OCI-M2 (cell line): ENCODE measurements at regions not wholly inside any gene's neighbourhood (a gene's known extent, or its start where the extent isn't known, plus 50 kb on each side); places are given as distances from the start of the nearest gene placed in this dataset.

Source experiments
- DNase-seq: peaks from one replicate; lab custom pipeline; 2025; ENCODE audit not compliant: unreplicated experiment; lab: John Stamatoyannopoulos, UW

DNA sequence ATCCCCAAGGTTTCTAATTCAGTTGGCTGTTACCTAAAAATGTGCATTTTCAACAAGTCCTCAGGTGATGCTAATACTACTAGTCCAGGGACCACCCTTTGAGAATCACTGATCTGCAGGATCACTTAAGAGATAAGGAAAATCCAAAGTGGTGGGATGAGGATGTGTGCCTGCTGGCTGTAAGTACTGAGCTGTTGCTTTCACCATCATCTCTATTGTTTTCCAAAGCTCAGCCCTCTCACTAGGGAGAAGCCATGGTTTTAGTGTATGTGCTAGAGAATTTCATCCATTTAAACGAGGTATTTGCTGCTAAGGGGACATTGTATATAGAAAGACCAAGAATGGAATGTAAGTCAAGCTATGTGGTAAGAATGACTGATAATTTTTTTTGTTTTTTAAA lies 202.3 kb downstream of the KIF21A start:
- no peak for DNase-seq

DNA sequence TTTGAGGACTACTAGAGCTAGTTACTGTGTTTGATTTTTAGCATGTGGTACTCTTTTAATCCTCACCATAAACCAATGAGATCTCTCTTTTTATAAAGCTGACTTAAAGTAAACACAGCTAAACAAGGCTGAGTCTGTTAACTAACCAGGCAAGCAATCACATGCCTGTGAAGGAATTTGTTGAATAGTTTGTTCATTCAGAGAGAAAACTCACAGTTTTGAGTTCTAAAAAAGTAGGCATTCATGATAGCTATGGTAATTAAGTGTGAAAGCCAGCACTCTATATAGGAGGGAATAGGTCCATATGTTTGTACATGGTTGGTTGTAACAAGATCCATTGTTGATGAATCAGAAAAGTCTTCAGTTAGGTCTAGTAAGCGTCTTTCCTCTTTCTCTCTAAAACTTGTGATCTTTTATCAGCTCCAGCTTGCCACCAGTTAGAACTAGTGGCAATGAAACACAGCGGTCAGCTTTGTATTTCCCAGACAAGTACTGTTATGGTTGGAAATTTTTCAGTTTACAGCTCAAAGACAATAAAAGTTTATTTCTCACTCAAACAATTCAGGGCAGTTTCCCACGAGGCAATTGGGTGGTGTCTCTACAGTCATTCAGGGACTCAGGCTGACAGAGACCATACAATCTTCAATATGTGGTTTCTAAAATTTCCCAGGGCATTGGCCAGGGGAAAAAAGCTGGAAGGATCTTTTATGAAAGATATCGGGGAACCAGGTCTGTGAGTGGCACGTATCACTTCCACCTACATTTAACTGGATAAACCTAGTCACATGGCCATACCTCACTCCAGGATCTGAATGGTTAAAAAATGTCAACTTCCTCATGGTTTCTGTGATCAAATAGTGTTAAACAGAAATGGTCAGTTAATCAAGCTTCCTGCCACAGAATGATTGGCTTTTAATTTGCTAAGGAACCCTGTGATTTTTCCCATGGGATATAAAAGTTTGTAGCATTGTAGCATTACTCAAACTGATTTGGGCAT lies 203.1 kb downstream of the KIF21A start:
- DNase-seq, result no peak

DNA sequence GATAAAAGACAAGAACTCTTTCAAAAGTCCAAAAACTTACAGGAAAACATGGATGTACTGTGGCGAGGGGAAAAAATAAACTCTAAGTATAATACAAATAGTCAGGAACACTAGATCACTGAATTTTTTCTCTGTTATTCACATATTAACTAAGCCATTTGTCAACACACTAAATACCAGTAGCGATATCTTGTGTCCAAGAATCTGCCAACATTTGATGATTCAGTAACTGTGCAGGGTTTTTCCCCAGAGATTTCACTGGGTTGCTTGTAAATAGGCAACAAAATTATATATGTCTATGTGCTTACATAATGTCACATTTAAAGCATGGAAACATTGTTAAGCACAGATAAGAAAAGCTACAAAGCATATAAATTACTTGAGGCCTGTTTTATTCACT lies 205.9 kb downstream of the KIF21A start:
- DNase-seq, result no peak

DNA sequence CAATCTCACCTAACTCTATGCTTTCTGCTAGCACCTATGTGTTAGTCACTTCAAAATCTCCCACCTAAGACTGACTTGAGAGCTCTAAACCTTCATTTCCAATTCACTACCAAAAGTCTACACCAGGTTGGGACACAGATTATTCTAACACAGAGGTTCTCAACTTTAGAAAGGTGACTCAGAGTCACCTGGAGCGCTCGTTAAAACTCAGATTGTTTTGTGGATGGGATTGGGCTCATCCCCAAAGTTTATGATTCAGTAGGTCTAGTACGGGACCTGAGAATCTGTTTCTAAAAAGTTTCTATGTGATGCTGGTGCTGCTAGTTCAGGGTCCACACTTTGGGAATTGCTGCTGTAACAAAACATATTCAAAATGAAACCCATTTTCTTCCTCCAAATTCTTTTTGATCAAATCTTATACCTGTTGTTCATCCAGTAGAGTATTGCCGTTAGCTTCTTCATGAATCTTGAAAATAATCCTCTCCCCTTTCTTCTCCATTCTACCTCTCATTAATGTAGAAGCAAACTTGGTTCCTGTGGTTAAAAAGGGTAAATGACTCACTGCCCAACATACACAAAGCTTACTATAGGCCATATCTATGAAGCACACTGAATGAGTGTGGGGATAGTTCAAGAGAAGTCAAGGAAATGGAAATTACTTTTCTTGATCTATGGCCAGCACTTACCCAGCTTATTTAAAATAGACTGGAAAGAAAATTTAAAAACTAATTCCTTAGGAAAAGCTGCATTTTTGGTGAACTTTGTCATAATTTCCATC lies 206.7 kb downstream of the KIF21A start:
- DNase-seq, result no peak

DNA sequence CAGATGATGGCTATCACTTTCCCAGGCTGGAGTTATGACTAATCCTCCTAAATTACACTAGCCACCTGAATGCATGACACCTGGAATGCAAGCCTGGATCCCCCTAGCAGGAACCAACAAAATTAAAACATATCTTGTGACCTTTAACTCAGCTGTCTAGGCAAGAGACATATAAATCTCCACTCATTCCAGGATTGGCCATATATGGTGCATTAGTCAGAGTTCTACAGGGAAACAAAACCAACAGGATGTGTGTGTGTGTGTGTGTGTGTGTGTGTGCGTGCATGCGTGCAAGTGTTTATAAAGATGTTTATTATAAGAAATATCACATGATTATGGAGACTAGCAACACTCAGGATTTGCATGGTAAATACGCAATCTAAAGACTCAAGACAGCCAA lies 212.8 kb downstream of the KIF21A start:
- no peak for DNase-seq

DNA sequence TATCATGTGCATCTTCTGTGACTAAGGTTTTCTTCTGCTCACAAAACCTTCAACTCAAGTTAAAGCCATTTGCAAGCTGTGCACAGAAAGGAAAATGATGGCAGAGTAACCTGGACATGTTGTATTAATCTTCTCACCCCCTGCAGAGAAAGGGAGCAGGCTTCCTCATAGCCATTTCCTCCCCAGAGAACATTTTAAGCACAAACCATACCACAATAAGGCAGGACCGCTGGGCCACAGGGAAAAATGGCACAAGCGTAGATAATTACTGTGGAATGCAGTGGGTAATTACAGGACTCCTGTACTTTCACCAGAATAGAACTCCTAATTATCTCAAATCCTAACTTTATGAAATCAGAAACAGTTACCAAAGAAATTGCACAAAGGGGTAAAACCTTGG lies 215.7 kb downstream of the KIF21A start:
- no peak for DNase-seq

DNA sequence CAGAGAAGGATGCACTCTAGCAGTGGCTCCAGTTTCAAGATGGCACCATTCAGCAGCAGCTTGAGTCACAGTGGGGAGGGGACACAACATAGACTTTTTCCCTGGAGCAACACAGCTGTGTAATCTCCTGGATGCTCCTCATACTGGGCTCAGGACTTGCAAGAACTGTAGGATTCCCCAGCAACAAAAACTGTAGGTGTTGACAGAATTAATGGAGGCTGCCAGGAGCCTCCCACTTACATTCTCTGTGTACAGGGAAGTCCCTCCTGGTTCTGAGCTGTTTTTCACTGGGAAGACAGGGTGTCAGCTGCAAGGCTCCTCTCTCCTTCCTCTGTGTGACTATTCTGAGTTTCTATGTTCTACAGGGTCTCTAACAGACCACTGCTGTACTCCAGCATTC lies 217.9 kb downstream of the KIF21A start:
- no peak for DNase-seq

DNA sequence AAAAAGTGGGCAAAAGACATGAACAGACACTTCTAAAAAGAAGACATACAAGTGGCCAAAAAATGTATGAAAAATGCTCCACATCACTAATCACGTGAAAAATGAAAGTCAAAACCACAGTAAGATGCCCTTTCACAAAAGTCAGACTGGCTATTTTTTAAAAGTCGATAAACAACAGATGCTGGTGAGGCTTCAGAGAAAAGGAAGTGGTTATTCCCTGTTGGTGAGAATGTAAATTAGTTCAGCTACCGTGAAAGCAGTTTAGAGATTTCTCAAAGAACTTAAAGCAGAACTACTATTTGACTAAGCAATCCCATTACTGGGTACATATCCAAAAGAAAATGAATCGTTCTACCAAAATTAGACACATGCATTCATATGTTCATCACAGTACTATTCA lies 237.0 kb downstream of the KIF21A start:
- no peak for DNase-seq

DNA sequence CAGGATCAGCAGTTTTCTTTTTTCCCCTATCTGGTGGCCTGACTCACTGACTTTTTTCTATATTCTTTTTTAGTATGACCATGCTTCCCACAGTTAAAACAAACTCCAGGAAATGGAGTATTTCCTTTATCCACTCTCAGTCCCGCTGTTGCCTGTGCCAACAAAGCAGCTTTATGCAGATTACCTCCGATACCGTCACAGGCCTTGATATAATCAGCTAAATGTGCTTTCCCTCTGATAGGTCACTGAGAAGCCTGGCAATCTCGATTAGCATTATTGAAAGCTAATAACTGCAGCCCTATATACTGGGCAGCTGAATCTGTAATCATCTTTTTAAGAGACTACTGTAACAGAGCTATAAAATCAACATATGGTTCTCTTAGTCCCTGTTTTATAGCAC lies 243.6 kb downstream of the KIF21A start:
- no peak for DNase-seq

DNA sequence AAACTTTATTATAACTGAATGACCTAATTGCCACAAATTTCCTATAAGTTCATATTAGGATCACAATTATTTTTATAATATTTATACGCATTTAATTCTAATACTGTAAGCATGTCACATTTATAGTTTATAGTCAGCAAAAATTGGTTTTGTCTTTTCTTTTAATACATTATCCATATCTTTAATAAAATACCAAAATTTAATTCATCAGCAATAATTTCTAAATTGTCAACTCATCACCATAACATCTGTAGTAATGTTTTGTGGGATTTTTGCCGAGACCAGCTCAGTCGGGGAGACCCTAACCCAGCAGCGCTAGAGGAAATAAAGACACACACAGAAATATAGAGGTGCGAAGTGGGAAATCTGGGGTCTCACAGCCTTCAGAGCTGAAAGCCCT lies 254.2 kb downstream of the KIF21A start:
- DNase-seq, result no peak

DNA sequence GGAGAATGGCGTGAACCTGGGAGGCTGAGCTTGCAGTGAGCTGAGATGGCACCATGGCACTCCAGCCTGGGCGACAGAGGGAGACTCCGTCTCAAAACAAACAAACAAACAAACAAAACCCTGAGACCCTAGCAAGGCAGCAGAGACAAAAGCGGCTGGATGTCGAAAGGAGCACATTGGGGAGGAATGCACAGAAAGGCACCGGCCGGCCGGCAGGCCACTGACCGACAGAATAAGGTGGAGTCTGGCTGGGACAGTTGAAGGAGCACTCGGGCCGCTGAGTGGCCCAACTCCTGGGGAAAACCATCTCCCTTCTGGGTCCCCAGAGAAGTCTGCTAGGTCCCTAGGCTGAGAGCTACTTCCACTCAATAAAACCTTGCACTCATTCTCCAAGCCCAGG lies 256.2 kb downstream of the KIF21A start:
- no peak for DNase-seq

DNA sequence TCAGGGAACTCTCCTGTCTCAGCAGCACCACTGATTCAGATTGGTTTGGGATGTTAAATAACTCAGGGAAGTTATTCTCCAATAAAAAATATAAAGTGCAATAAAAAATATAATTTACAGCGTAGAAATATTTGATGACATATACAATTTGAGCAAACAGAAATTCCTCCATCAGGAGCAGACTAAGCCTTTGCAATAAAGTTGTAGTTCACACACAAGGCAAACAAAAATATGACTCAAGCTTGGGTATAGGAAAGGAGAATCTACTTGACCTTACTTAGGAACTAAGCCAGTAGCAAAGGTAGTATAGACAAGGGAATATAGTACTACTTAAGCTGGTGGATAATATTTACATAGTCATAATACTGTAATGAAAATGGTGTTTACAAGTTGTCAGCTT lies 264.1 kb downstream of the KIF21A start:
- DNase-seq, result no peak

DNA sequence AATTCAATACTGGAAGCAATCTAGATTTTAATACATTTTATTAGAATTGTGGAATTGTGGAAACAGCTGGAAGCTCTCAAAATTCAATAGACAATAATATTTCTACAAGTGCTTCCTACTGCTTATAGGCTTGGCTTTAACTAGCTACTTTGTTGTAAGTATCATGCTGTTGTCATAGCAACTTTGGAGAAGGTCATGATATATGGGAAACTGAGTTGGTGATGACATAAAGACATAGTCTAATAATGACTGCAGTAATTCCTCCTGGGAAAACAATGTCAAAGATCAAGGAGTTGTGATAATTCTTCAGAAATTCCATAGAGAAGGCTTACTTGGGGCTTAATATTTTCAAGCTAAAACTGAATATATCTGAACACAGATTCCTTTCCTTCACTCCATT lies 266.6 kb downstream of the KIF21A start:
- no peak for DNase-seq

DNA sequence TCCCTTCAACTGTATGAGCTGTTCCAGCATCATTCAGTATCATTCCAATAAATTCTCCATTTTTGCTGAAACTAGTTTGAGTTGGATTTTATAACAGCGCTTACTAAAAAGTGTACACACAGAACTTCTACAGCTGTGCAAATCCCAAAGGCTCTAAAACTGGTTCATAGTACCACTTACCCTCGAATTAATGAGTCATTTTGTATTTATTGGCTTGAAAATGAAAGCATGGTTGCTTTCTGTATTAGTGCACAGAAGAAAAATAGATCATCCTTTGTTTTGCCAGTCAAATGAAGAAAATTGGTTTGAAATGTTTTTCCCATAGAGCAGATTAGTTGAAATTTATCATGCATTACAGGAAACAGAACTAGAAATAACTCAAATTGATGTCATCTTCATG lies 268.3 kb upstream of the CPNE8 start:
- DNase-seq, result no peak

DNA sequence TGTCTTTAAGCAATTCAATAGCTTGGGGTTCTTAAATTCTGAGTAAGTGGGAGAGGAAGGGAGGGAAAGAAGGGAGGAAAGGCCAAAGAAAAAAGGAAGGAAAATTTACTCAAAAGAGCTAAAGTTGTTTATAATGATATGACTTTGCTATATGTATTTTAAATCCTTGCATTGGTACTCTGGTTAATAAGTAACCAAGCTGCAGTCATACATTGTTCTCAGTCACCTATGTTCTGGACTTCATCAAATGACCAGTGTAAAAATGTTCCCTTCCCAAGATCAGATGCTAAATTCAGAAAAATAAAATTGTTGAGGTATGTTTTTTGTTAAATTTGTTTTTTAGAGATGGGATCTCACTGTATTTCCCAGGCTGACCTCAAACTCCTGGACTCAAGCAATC lies 259.9 kb upstream of the CPNE8 start:
- DNase-seq, result no peak

DNA sequence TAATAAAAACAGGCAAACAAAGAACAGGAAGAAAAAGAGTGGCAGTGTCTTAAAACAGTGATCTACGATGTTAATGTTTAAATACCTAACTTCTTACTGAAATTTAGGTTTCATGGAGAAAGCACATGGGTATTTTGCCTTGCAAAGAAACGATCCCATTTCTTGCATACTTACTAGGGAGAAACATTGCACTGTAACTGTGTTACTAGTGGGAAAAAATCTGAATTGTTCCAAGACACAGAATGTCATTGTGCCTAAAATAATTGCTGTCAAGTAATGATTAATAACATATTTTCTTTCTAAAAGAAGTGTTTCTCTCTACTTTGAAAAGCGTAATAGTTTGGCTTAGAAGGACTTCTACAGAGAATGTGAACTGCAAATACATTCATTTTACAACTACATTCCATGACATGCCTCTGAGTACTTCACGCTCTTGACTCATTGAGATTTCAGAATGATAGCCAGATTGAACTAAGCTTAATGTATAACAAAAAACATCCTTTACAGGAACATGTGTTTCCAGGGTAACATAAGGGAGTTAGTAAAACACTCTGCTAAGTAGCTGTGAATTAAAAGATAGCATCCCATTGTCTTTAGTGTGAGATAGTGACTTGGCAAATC lies 256.2 kb upstream of the CPNE8 start:
- no peak for DNase-seq

DNA sequence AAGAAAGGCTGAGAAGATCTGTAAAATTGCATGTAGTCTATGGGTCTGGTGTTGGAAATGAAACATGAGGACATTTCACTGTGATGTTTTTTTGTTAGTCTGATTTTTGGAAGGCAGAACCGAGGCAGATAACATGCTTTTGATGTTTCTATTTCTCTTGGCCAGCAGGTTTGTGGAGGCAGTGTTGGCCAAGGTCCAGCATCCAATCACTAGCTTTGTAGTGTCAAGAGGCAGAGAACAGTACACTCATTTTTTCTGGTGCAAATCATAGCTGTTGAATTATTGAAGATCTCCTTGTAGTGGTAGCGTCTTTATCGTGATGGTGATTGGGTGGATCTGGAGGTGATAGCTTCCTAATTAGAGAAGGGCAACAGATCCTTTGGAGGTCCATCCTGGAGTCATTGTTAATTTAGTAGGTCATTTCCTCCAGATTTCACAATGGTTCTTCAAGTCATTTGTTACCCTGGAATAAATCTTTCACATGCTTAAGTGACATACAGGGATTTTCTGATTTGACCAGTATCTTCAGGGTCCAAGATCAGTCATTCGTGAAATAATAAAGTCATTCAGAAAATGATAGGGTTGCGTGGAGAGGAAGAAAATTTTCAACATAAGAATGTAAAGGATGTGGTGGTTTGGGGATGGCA lies 252.4 kb upstream of the CPNE8 start:
- DNase-seq, result no peak

DNA sequence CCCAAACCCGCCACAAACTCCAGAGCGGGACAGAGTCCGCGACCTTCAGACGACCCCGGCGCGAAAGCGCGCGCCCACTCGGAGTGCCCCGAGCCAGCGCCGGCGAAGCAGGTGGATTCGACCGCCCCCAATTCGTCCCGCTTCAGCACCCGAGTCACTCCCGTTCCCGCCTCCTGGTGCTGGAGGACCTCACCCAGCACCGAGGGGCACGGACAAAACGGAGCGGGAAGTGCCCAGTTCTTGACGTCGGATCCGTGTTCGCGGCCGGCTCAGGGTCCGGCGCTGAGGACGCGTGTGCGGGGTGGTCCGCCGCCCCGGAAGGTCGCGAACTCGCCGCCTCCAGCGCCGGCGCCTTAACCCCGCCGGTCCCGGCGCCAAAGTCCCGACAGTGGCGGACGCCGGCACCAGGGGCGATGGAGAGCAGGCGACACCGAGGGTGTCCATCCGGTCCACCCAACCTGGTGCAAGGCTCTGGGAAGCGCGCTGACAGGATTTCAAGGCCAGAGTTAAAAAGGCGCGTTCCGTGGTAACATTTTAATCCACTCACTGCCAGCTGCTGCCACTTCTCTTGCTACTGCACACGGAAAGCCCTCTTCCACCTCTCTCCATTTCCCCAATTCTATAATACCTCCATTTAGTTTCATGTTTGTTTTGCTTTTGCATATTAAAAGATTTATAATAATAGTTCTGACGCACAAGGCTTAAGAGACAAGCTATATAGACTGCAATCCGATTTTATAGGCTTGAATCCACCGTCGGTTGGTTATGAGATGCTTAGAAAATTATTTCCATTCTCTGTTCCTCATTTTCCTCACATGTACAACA lies 240.0 kb upstream of the CPNE8 start:
- peak; percentile 13 for DNase-seq

DNA sequence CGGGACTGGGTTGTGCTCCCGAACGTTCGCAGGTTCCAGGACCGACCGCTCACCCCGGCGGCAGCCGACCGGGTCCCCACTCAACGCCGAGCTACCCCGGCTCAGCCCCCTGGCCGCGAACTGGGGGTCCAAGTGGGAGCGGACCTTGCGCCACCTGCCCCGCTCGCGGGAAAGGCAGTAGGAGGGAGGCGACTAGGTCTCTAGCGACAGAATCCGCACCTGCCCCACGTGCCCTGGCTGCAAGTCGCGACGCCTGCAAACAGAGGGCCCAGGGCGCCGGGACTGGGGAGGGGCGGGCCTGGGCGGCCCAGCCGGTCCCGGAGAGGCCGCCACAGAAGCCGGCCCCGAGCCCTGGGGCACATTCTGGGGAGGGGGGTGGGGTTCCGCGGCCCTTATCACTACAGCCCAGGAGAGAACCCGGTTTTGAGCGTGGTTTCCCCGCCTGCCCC lies 239.2 kb upstream of the CPNE8 start:
- DNase-seq, result no peak

DNA sequence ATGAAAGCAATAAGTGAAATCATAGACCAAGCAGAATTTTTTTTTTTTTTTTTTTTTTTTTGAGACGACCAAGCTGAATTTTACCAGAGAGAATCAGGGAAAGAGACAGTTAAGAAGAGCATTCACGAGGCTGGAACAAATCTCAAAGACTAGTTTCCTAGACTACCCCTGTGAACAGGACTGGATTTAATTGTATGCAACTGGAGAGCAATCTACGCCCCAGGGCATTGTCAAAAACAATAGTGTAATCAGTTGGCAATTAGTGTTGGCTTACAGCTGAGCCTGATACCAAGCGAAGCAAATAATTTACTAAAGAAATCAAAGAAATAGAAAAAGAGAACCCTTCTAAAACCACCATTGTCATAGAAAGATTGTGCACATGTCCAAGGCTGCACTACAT lies 232.9 kb upstream of the CPNE8 start:
- no peak for DNase-seq
